Vagina (tissue), 2 donors: ENCODE measurements at regions not wholly inside any gene's neighbourhood (a gene's known extent, or its start where the extent isn't known, plus 50 kb on each side); places are given as distances from the start of the nearest gene placed in this dataset.

Experiments used
- CTCF ChIP-seq, 3 experiments: fragments of 450-650 bp in 2 of 3; fragments of 200-600 bp in 1 of 3; sonication (generic) in 1 of 3; IDR thresholded peaks; one replicate each; pipeline ENCODE4 v1.5.1; 2017 to 2019; ENCODE audit warnings: antibody characterized with exemption in 3 of 3, mild to moderate bottlenecking in 2 of 3, moderate library complexity in 2 of 3
- POLR2A ChIP-seq, 2 donors: fragments of 450-650 bp; IDR thresholded peaks; one replicate each; pipeline ENCODE4 v1.6.1; 2017; ENCODE audit warnings: antibody characterized with exemption in 2 of 2, mild to moderate bottlenecking in 2 of 2, moderate library complexity in 2 of 2
- POLR2AphosphoS5 ChIP-seq, 2 donors: sonication (generic); formaldehyde crosslinking; IDR thresholded peaks; one replicate each; pipeline ENCODE4 v1.9.0; 2017; ENCODE audit warnings: antibody characterized with exemption in 2 of 2, mild to moderate bottlenecking in 2 of 2, low read depth in 1 of 2; ENCODE audit not compliant: insufficient read depth in 1 of 2

GRCh38 chr4:106704253-106704870 lies 331.8 kb downstream of the DKK2 start:
- no peak for TF ChIP-seq CTCF (IDR thresholded peaks at IDR 0.05)
- TF ChIP-seq POLR2A (IDR thresholded peaks at IDR 0.05) = no peak
- no peak for TF ChIP-seq POLR2AphosphoS5 (IDR thresholded peaks at IDR 0.05; ENCODE audit: insufficient read depth in 1 of 2, low read depth in 1 of 2)
